MM.1S (cell line): ENCODE measurements at regions not wholly inside any gene's neighbourhood (a gene's known extent, or its start where the extent isn't known, plus 50 kb on each side); places are given as distances from the start of the nearest gene placed in this dataset.

Source experiments
- DNase-seq: peaks from one replicate; pipeline ENCODE4 v3.0.0-alpha.2; 2015
- H2AFZ ChIP-seq: fragments of 300-600 bp; sonication (generic); 2 replicates; pipeline ENCODE4 v1.6.0; 2016; ENCODE audit warnings: antibody characterized with exemption, low read length
- H3F3A ChIP-seq: fragments of 300-600 bp; sonication (generic); 2 replicates; pipeline ENCODE4 v1.6.1; 2016; ENCODE audit warnings: mild to moderate bottlenecking, antibody characterized with exemption, low read length, moderate library complexity, mixed read lengths; ENCODE audit not compliant: insufficient read depth
- H3K27ac ChIP-seq: fragments of 300-600 bp; sonication (generic); 2 replicates; pipeline ENCODE4 v1.5.1; 2016; ENCODE audit warnings: mild to moderate bottlenecking, low read length
- H3K27me3 ChIP-seq: fragments of 300-600 bp; sonication (generic); replicated peaks from 2 replicates; pipeline ENCODE4 v1.6.0; 2016; ENCODE audit warnings: low read length; ENCODE audit not compliant: insufficient read depth
- H3K36me3 ChIP-seq: fragments of 300-600 bp; sonication (generic); replicated peaks from 2 replicates; pipeline ENCODE4 v1.6.1; 2016; ENCODE audit warnings: mild to moderate bottlenecking, low read length, mixed read lengths; ENCODE audit not compliant: insufficient read depth
- H3K4me1 ChIP-seq: fragments of 300-600 bp; sonication (generic); 2 replicates; pipeline ENCODE4 v1.6.1; 2016; ENCODE audit warnings: low read length, mixed read lengths
- H3K4me2 ChIP-seq: fragments of 300-600 bp; sonication (generic); 2 replicates; pipeline ENCODE4 v1.6.0; 2016; ENCODE audit warnings: low read depth, low read length
- H3K4me3 ChIP-seq: fragments of 300-600 bp; sonication (generic); 2 replicates; pipeline ENCODE4 v1.5.1; 2016; ENCODE audit warnings: low read length, mixed read lengths
- H3K79me2 ChIP-seq: fragments of 300-600 bp; sonication (generic); 2 replicates; pipeline ENCODE4 v1.6.1; 2016; ENCODE audit warnings: mixed run types, low read length, mixed read lengths
- H3K9ac ChIP-seq: fragments of 300-600 bp; sonication (generic); 2 replicates; pipeline ENCODE4 v1.6.1; 2016; ENCODE audit warnings: low read length, mixed read lengths
- H3K9me2 ChIP-seq: fragments of 300-600 bp; sonication (generic); replicated peaks from 2 replicates; pipeline ENCODE4 v1.6.1; 2016; ENCODE audit warnings: mild to moderate bottlenecking, low read length, mixed read lengths; ENCODE audit not compliant: insufficient read depth
- H3K9me3 ChIP-seq: fragments of 300-600 bp; sonication (generic); replicated peaks from 2 replicates; pipeline ENCODE4 v1.6.1; 2016; ENCODE audit warnings: mild to moderate bottlenecking, low read length, mixed read lengths; ENCODE audit not compliant: insufficient read depth
- H4K20me1 ChIP-seq: fragments of 300-600 bp; sonication (generic); 2 replicates; pipeline ENCODE4 v1.6.1; 2016; ENCODE audit warnings: mild to moderate bottlenecking, low read length, moderate library complexity, mixed read lengths; ENCODE audit not compliant: insufficient read depth
- CTCF ChIP-seq: fragments of 300-600 bp; sonication (generic); IDR thresholded peaks from 2 replicates; pipeline ENCODE4 v1.5.1; 2016; ENCODE audit warnings: antibody characterized with exemption, low read length, mixed read lengths
- EZH2 ChIP-seq: fragments of 300-600 bp; sonication (generic); optimal IDR thresholded peaks from 2 replicates; pipeline ENCODE3; 2017; ENCODE audit warnings: low read depth, mild to moderate bottlenecking, antibody characterized with exemption, low read length, mixed read lengths
- EZH2phosphoT487 ChIP-seq: fragments of 300-600 bp; sonication (generic); IDR thresholded peaks from 2 replicates; pipeline ENCODE4 v1.6.1; 2018; ENCODE audit warnings: antibody characterized with exemption, low read length

DNA sequence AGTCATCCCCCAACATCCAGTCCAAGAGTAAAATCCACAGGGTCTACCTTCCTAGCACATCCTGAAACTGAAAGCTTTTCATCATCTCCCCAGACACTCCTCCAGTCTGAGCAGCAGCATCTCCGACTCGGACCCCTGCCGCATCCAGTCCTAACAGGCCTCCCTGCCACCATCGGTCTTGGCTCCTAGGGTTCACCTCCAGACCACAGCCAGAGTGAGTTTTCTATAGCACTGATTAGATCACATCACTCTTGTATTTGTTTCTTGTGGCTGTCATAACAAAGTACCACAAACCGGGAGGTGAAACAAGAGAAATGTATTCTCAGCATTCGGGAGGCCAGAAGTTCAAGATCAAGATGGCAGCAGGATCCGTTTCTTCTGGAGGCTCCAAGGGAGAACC is 187.8 kb downstream of the TOMM20 start:
- Histone ChIP-seq H3K27ac (no peak overlapping the region), H3F3A (no peaks in the 10 kb centered on the region)

DNA sequence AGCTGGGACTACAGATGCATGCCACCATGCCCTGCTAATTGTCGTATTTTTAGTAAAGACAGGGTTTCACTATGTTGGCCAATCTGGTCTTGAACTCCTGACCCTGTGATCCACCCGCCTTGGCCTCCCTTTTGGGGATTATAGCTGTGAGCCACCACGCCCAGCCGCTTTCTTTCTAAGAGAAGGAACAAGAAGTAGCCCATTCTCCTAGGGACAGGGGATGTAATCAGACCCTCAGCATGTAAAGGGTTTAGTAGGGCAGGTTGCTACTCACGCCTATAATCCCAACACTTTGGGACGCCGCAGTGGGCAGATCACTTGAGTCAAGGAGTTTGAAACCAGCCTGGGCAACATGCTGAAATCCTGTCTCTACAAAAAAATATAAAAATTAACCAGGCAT is 189.7 kb downstream of the TOMM20 start:
- H3K79me2 ChIP-seq = no peaks in the 10 kb centered on the region
- no peaks in the 10 kb centered on the region for H3K27me3 ChIP-seq
- no peak overlapping the region for H3K4me3 ChIP-seq
- H3K4me1 ChIP-seq = no peaks in the 10 kb centered on the region; the same call in 1 of the 2 replicates
- H3K9me2 ChIP-seq = no peaks in the 10 kb centered on the region
- no peaks in the 10 kb centered on the region for H3K9me3 ChIP-seq
- no peak overlapping the region for H3K27ac ChIP-seq
- no peak for TF ChIP-seq CTCF
- TF ChIP-seq EZH2phosphoT487 = no peak
- TF ChIP-seq EZH2 = no peak
- no peak overlapping the region for H3K9ac ChIP-seq
- no peaks in the 10 kb centered on the region for H3K36me3 ChIP-seq
- no peak overlapping the region for H3K4me2 ChIP-seq
- no peaks in the 10 kb centered on the region for H4K20me1 ChIP-seq
- no peaks in the 10 kb centered on the region for H3F3A ChIP-seq
- H2AFZ ChIP-seq = no peak overlapping the region
- no peak for DNase-seq

More for the DNA sequence above, 187.8 kb downstream of the TOMM20 start:
- no peak overlapping the region for H3K4me2 ChIP-seq
- no peak for TF ChIP-seq CTCF
- H3K4me3 ChIP-seq = no peak overlapping the region
- H3K9ac ChIP-seq = no peak overlapping the region
- no peaks in the 10 kb centered on the region for H3K36me3 ChIP-seq
- no peak for DNase-seq
- H4K20me1 ChIP-seq = no peaks in the 10 kb centered on the region
- no peaks in the 10 kb centered on the region for H3K27me3 ChIP-seq
- no peak overlapping the region for H2AFZ ChIP-seq
- no peaks in the 10 kb centered on the region for H3K9me3 ChIP-seq
- no peaks in the 10 kb centered on the region for H3K4me1 ChIP-seq
- H3K79me2 ChIP-seq = no peaks in the 10 kb centered on the region
- no peaks in the 10 kb centered on the region for H3K9me2 ChIP-seq

DNA sequence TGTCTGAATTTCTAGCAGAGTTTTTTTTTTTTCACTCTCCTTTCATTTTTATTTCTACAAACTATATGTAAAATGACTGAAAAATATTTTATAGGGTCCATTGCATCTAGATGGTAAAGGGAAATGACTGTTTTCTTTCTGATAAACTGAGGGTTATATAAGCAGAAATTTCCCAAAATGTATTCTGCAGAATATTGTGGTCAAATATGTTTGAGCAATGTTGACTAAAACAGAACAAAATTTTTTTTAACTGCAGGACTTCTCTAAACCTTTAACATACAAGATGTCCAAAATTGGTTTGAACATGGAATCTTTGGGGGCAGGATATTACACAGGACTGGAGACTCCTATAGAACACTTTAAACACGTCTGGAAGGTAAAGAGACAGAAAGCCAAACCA is 190.5 kb downstream of the TOMM20 start:
- H3K9me2 ChIP-seq = no peaks in the 10 kb centered on the region
- H3K4me2 ChIP-seq = no peak overlapping the region
- no peaks in the 10 kb centered on the region for H3K36me3 ChIP-seq
- TF ChIP-seq EZH2phosphoT487 (no peak), CTCF (no peak), EZH2 (no peak)
- H2AFZ ChIP-seq = no peak overlapping the region
- no peaks in the 10 kb centered on the region for H4K20me1 ChIP-seq
- no peaks in the 10 kb centered on the region for H3K9me3 ChIP-seq
- no peak overlapping the region for H3K27ac ChIP-seq
- H3K4me1 ChIP-seq = peaks cover 7% of the 10 kb centered on the region
- no peak overlapping the region for H3K9ac ChIP-seq
- no peaks in the 10 kb centered on the region for H3K27me3 ChIP-seq
- no peak for DNase-seq
- peaks cover 4% of the 10 kb centered on the region; the same call in 1 of the 2 replicates for H3F3A ChIP-seq
- H3K4me3 ChIP-seq = no peak overlapping the region
- H3K79me2 ChIP-seq = no peaks in the 10 kb centered on the region
